Mesothelial cell of epicardium (in vitro differentiated cells): ENCODE measurements at regions not wholly inside any gene's neighbourhood (a gene's known extent, or its start where the extent isn't known, plus 50 kb on each side); places are given as distances from the start of the nearest gene placed in this dataset.

Source experiments
- DNase-seq, 2 experiments: peaks; one replicate each; pipeline ENCODE4 v3.0.0; 2021; ENCODE audit warnings: low spot score in 2 of 2; ENCODE audit not compliant: unreplicated experiment in 2 of 2
- H3K27ac Mint-ChIP-seq: 2 replicates; pipeline ENCODE4 v1.8.0; 2021; ENCODE audit warnings: mixed read lengths
- H3K27me3 Mint-ChIP-seq: 2 replicates; pipeline ENCODE4 v1.8.0; 2021; ENCODE audit warnings: low read depth, mixed read lengths
- H3K36me3 Mint-ChIP-seq: 2 replicates; pipeline ENCODE4 v1.8.0; 2021; ENCODE audit warnings: mixed read lengths
- H3K4me1 Mint-ChIP-seq: 2 replicates; pipeline ENCODE4 v1.8.0; 2021; ENCODE audit warnings: mixed read lengths
- H3K4me3 Mint-ChIP-seq: 2 replicates; pipeline ENCODE4 v1.8.0; 2021; ENCODE audit warnings: mild to moderate bottlenecking, moderate library complexity, mixed read lengths
- H3K9me3 Mint-ChIP-seq: 2 replicates; pipeline ENCODE4 v1.8.0; 2021; ENCODE audit warnings: mixed read lengths
- TF ChIP-seq, protein P1 (sequence below): fragments of 200-600 bp; sonication (generic); IDR thresholded peaks from one replicate; pipeline ENCODE4 v1.5.0; 2021; ENCODE audit warnings: antibody characterized with exemption; ENCODE audit not compliant: unreplicated experiment

DNA sequence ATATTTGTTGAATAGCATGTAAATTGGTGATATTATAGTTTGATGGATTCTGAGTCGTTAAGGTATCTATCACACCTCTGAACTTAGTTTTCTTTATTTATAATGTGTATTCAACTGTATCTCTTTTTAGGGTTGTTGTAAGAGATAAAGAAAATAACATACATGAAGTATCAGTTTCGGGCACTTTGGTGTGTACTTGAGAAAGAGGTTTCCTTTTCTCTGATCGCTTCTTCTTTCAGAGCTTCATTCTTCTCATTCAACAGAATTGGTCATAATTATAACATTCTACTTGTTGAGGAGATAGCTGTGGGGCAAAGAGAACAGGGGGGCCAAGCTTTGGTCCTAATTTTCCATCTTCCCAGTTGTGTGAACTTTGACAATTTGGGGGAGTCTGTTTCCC, 508.0 kb downstream of the PLPP3 start:
- no peaks in the 10 kb centered on the region for H3K27me3 Mint-ChIP-seq
- peaks cover 3% of the 10 kb centered on the region for H3K4me1 Mint-ChIP-seq
- DNase-seq = no peak
- no peaks in the 10 kb centered on the region for H3K36me3 Mint-ChIP-seq
- TF ChIP-seq, protein P1, sequence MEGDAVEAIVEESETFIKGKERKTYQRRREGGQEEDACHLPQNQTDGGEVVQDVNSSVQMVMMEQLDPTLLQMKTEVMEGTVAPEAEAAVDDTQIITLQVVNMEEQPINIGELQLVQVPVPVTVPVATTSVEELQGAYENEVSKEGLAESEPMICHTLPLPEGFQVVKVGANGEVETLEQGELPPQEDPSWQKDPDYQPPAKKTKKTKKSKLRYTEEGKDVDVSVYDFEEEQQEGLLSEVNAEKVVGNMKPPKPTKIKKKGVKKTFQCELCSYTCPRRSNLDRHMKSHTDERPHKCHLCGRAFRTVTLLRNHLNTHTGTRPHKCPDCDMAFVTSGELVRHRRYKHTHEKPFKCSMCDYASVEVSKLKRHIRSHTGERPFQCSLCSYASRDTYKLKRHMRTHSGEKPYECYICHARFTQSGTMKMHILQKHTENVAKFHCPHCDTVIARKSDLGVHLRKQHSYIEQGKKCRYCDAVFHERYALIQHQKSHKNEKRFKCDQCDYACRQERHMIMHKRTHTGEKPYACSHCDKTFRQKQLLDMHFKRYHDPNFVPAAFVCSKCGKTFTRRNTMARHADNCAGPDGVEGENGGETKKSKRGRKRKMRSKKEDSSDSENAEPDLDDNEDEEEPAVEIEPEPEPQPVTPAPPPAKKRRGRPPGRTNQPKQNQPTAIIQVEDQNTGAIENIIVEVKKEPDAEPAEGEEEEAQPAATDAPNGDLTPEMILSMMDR = no peak
- H3K4me3 Mint-ChIP-seq = no peak overlapping the region
- peaks cover 10% of the 10 kb centered on the region for H3K9me3 Mint-ChIP-seq
- H3K27ac Mint-ChIP-seq = no peak overlapping the region

- H3K4me3 Mint-ChIP-seq = no peak overlapping the region
- H3K4me1 Mint-ChIP-seq = peaks cover 10% of the 10 kb centered on the region
Observed at GRCh38 chr1:56070601-56071000, 508.8 kb downstream of the PLPP3 start.

GRCh38 chr1:56069824-56070223, 509.5 kb downstream of the PLPP3 start:
- no peak for DNase-seq
- Mint-ChIP-seq H3K27me3 (no peaks in the 10 kb centered on the region), H3K4me3 (no peak overlapping the region), H3K36me3 (no peaks in the 10 kb centered on the region), H3K4me1 (peaks cover 17% of the 10 kb centered on the region), H3K9me3 (no peaks in the 10 kb centered on the region), H3K27ac (no peak overlapping the region)
- TF ChIP-seq, protein P1 = no peak

More at GRCh38 chr1:56070601-56071000, 508.8 kb downstream of the PLPP3 start:
- no peaks in the 10 kb centered on the region for H3K27me3 Mint-ChIP-seq
- DNase-seq = no peak
- peaks cover 6% of the 10 kb centered on the region for H3K9me3 Mint-ChIP-seq
- TF ChIP-seq, protein P1 = no peak
- no peak overlapping the region for H3K27ac Mint-ChIP-seq
- H3K36me3 Mint-ChIP-seq = no peaks in the 10 kb centered on the region

DNA sequence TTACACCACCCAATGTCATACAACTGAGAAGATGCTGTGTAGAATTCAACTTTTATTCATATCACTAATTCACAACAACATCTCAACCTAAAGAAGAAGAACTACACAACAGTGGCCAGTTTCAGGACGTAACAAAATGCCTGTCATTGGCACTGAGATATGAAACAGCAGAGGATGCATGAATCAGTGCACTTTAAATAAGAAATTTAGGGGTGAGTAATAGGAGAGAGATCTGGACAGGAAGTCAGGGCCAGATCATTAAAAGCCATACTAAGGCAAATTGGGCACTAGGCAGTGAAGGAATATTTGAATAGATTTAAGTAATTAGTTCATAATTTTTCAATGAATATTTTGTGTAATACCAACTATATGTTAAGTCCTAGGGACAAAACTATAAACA, 510.5 kb downstream of the PLPP3 start:
- Mint-ChIP-seq H3K27ac (no peak overlapping the region), H3K4me3 (no peak overlapping the region), H3K36me3 (no peaks in the 10 kb centered on the region), H3K4me1 (peaks cover 25% of the 10 kb centered on the region), H3K9me3 (no peaks in the 10 kb centered on the region), H3K27me3 (no peaks in the 10 kb centered on the region)
- TF ChIP-seq, protein P1 = no peak
- DNase-seq = no peak

GRCh38 chr1:56068210-56068609, 511.2 kb downstream of the PLPP3 start:
- Mint-ChIP-seq H3K36me3 (no peaks in the 10 kb centered on the region), H3K9me3 (no peaks in the 10 kb centered on the region), H3K4me3 (no peak overlapping the region), H3K27ac (no peak overlapping the region), H3K27me3 (no peaks in the 10 kb centered on the region), H3K4me1 (peaks cover 28% of the 10 kb centered on the region)
- DNase-seq = no peak
- TF ChIP-seq, protein P1 = no peak

DNA sequence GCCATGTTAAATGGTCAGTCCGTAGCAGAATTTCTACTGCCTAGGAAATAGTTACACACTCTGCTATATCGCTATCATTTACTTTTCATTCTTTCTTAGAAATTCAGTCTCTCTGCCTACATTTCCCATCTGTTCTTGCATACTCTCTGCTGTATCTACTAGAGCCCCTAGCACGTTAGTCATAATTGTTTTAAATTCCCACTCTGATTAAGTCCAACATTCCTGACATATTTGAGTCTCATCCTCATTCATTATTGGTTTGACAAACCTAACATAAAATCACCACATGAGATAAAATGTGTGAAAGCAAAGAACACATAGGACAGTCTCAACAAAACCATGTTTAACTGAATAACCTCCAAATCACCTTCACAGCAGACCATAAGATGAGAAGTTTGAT, 513.6 kb downstream of the PLPP3 start:
- Mint-ChIP-seq H3K27ac (peak overlapping the region; percentile 4), H3K4me3 (no peak overlapping the region), H3K4me1 (peaks cover 46% of the 10 kb centered on the region), H3K36me3 (no peaks in the 10 kb centered on the region), H3K27me3 (no peaks in the 10 kb centered on the region), H3K9me3 (no peaks in the 10 kb centered on the region)
- DNase-seq = no peak
- TF ChIP-seq, protein P1 = no peak
